GM12878 (cell line): ENCODE measurements at regions not wholly inside any gene's neighbourhood (a gene's known extent, or its start where the extent isn't known, plus 50 kb on each side); places are given as distances from the start of the nearest gene placed in this dataset.

ENCODE experiments used
- ATAC-seq: fragments of 200-7000 bp; cut with Tn5 transposase; 3 replicates; pipeline ENCODE4 v1.9.1; 2020; ENCODE audit warnings: mild to moderate bottlenecking, moderate library complexity
- BruUV-seq: library from RNA; stranded (reverse); fragments of 400-500 nt; replicated peaks from 2 replicates; lab custom pipeline; 2021; lab: Mats Ljungman, UMichigan
- CTCF ChIA-PET: fragments of 300-600 bp; sonication (Branson Sonifier 250); formaldehyde crosslinking; extraction: SDS; loops from one replicate; lab custom pipeline; 2021; ENCODE audit warnings: inconsistent platforms; lab: Yijun Ruan, JAX
- POLR2A ChIA-PET: fragments of 350-600 bp; formaldehyde crosslinking; extraction: SDS; loops from one replicate; lab custom pipeline; 2021; ENCODE audit warnings: inconsistent platforms; lab: Charles Lee
- RAD21 ChIA-PET: fragments of 300-600 bp; sonication (Branson Sonifier 250); formaldehyde crosslinking; loops from one replicate; lab custom pipeline; 2023; ENCODE audit warnings: antibody characterized with exemption; ENCODE audit not compliant: unreplicated experiment; lab: Charles Lee
- SMC1A ChIA-PET: fragments of 300-600 bp; sonication (Branson Sonifier 250); formaldehyde crosslinking; loops from one replicate; lab custom pipeline; 2023; ENCODE audit not compliant: unreplicated experiment, uncharacterized antibody; lab: Charles Lee
- DNase-seq: peaks from one replicate; pipeline ENCODE4 v3.0.0-alpha.2; 2011; ENCODE audit warnings: low read depth, low spot score
- FAIRE-seq: peaks from 3 replicates; lab custom pipeline; 2011; peaks lifted over from hg19 to GRCh38; lab: Jason Lieb, UNC
- H2AFZ ChIP-seq: 2 replicates; pipeline ENCODE4 v1.6.0; 2011; ENCODE audit warnings: low read depth, low read length, control low read depth; ENCODE audit not compliant: control insufficient read depth
- H3K27ac ChIP-seq: 2 replicates; pipeline ENCODE4 v1.5.1; 2011; ENCODE audit warnings: control low read depth; ENCODE audit not compliant: control insufficient read depth, insufficient read depth
- H3K27me3 ChIP-seq, 2 experiments: replicated peaks in 1 of 2; 2 replicates each; pipeline versions ENCODE4 v1.6.0 to v1.6.1; 2011; ENCODE audit warnings: low read length in 1 of 2; ENCODE audit not compliant: control insufficient read depth in 2 of 2, insufficient read depth in 2 of 2
- H3K36me3 ChIP-seq, 2 experiments: 2 replicates each; pipeline ENCODE4 v1.5.1; 2011; ENCODE audit warnings: low read length in 1 of 2; ENCODE audit not compliant: control insufficient read depth in 2 of 2, insufficient read depth in 2 of 2
- H3K4me1 ChIP-seq: 2 replicates; pipeline ENCODE4 v1.6.1; 2011; ENCODE audit warnings: mild to moderate bottlenecking, low read length, moderate library complexity, mixed read lengths; ENCODE audit not compliant: control insufficient read depth, insufficient read depth
- H3K4me2 ChIP-seq: 2 replicates; pipeline ENCODE4 v1.6.0; 2011; ENCODE audit warnings: control low read depth; ENCODE audit not compliant: control insufficient read depth, insufficient read depth
- H3K4me3 ChIP-seq: fragments of 200-600 bp; sonication (generic); 2 replicates; pipeline ENCODE4 v1.5.1; 2016
- H3K79me2 ChIP-seq: 2 replicates; pipeline ENCODE4 v1.6.0; 2011; ENCODE audit warnings: low read length; ENCODE audit not compliant: control insufficient read depth, insufficient read depth
- H3K9ac ChIP-seq: 2 replicates; pipeline ENCODE4 v1.8.0; 2011; ENCODE audit warnings: low read length, control low read depth, mixed read lengths; ENCODE audit not compliant: control insufficient read depth, insufficient read depth
- H3K9me3 ChIP-seq: replicated peaks from 3 replicates; pipeline ENCODE4 v1.5.1; 2011; ENCODE audit warnings: mild to moderate bottlenecking, low read length; ENCODE audit not compliant: control insufficient read depth, insufficient read depth
- H4K20me1 ChIP-seq: 2 replicates; pipeline ENCODE4 v1.6.0; 2011; ENCODE audit not compliant: control insufficient read depth, insufficient read depth
- ATF2 ChIP-seq: IDR thresholded peaks from 2 replicates; pipeline ENCODE4 v1.6.1; 2012; ENCODE audit warnings: low read length, inconsistent platforms
- CBX3 ChIP-seq: fragments of 200-600 bp; sonication (generic); IDR thresholded peaks from 2 replicates; pipeline ENCODE4 v1.6.1; 2016; ENCODE audit warnings: low read depth, borderline replicate concordance
- EZH2 ChIP-seq: IDR thresholded peaks from 2 replicates; pipeline ENCODE4 v1.6.1; 2012; ENCODE audit warnings: low read depth, mild to moderate bottlenecking, control low read depth, inconsistent platforms, low read length, borderline replicate concordance; ENCODE audit not compliant: control insufficient read depth
- FOS ChIP-seq: IDR thresholded peaks from 3 replicates; pipeline ENCODE4 v1.6.1; 2011; ENCODE audit warnings: borderline replicate concordance; ENCODE audit not compliant: insufficient read length; ENCODE audit errors: extremely low read depth
- MTA2 ChIP-seq: fragments of 450-650 bp; IDR thresholded peaks from 2 replicates; pipeline ENCODE4 v1.6.1; 2016; ENCODE audit warnings: low read depth, mild to moderate bottlenecking, moderate library complexity
- REST ChIP-seq: IDR thresholded peaks from 2 replicates; pipeline ENCODE4 v1.6.1; 2012; ENCODE audit warnings: mild to moderate bottlenecking, low read depth, low read length
- WGBS: methylation state at CpG from one replicate; pipeline ENCODE4 v1.1.6; 2016; ENCODE audit warnings: low lambda C conversion rate; ENCODE audit not compliant: insufficient replicate concordance, insufficient coverage; ENCODE audit errors: missing lambda C conversion rate; 5-methylcytosine and 5-hydroxymethylcytosine counted together
- in situ Hi-C: fragments of 300-500 bp; cut with MboI; formaldehyde crosslinking; loops from 9 replicates; pipeline ENCODE4 v1.14.3; 2018; ENCODE audit warnings: mixed read lengths
- intact Hi-C: fragments of 100-400 bp; cut with micrococcal nuclease; formaldehyde crosslinking; loops from one replicate; pipeline ENCODE4 v1.14.2; 2022; ENCODE audit not compliant: unreplicated experiment
- TF ChIP-seq, protein P1 (sequence below): IDR thresholded peaks from 2 replicates; pipeline ENCODE4 v1.6.1; 2011; ENCODE audit warnings: low read depth, low read length, improper control_type of control experiment, borderline replicate concordance
- TF ChIP-seq, protein P2 (sequence below): fragments of 450-650 bp; IDR thresholded peaks from 2 replicates; pipeline ENCODE4 v1.6.1; 2016; ENCODE audit warnings: mild to moderate bottlenecking

DNA sequence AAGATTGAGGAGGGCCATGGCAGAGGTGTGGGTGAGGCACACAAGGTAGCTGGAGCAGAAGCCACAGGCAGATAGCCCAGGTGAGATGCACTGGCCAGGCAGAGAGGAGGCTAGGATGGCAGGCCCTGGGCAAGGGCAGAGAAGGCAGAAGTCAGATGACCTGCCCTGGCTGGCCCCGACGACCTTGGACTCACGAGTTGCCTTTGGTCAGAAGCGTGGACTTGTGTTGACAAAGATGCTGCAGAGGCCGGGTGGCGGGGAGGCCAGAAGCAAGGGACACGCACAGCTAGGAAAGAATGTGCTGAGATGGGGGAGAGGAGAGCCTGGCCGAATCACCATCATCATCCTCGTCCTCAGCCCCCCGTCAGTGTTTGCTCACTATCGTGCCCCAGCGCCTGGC lies 123.7 kb downstream of the RBFOX3 start:
- ChIA-PET RAD21 (interaction anchor here (0.6 kb wide), 1 partner anchor 40 kb away, joined by 3 read pairs; no protein-coding TSS in a partner anchor), SMC1A (no interaction called here), POLR2A (no interaction called here), CTCF (no interaction called here)
- H3K79me2 ChIP-seq: no peaks in the 10 kb centered on the region
- no TSS peak for BruUV-seq
- WGBS: 14% methylated on average over 11 of the region's 12 CpGs
- H3K27ac ChIP-seq: no peak overlapping the region
- H3K4me3 ChIP-seq: no peak overlapping the region
- no peaks in the 10 kb centered on the region; a peak in 1 of 4 replicates for H3K27me3 ChIP-seq
- no peaks in the 10 kb centered on the region for H3K4me1 ChIP-seq
- no peak for DNase-seq
- no peak for ATAC-seq
- H3K36me3 ChIP-seq: no peaks in the 10 kb centered on the region
- in situ Hi-C loops: no loop called here
- H3K4me2 ChIP-seq: no peak overlapping the region
- intact Hi-C loops: no loop called here
- H4K20me1 ChIP-seq: no peaks in the 10 kb centered on the region
- no peaks in the 10 kb centered on the region for H3K9me3 ChIP-seq
- no peak for TF ChIP-seq EZH2
- H2AFZ ChIP-seq: no peak overlapping the region
- FAIRE-seq: no peak
- no peak overlapping the region for H3K9ac ChIP-seq

DNA sequence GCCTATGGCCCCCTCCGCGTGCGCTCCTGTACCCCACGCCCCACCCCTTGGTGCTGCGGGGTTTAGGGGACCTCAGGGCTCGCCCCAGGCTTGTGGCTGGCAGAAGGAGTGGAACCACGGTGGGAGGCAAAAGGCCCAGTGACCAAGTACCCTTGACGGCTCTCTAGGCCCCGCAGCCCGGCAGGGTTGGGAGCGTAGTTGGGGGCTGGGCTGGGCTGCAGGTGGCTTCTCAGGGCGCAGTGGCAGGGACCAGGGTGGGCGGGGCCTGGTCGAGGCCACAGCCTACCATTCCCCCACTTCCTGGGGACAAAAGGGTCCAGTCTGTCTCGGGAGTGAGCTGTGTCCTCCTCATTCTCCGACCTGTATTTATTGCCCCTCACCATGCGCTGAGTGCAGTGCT lies 124.9 kb downstream of the RBFOX3 start:
- no peak overlapping the region for H3K27ac ChIP-seq
- H3K9ac ChIP-seq: no peak overlapping the region
- H3K4me3 ChIP-seq: no peak overlapping the region
- DNase-seq (no peak), ATAC-seq (no peak)
- no peak overlapping the region for H3K4me2 ChIP-seq
- CTCF ChIA-PET: no interaction called here
- in situ Hi-C loops (no loop called here), intact Hi-C loops (no loop called here)
- H3K36me3 ChIP-seq: no peaks in the 10 kb centered on the region
- H3K27me3 ChIP-seq: no peaks in the 10 kb centered on the region; a peak in 1 of 4 replicates
- H3K79me2 ChIP-seq: no peaks in the 10 kb centered on the region
- TF ChIP-seq, protein P1, sequence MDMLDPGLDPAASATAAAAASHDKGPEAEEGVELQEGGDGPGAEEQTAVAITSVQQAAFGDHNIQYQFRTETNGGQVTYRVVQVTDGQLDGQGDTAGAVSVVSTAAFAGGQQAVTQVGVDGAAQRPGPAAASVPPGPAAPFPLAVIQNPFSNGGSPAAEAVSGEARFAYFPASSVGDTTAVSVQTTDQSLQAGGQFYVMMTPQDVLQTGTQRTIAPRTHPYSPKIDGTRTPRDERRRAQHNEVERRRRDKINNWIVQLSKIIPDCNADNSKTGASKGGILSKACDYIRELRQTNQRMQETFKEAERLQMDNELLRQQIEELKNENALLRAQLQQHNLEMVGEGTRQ: no peak
- TF ChIP-seq REST (no peak), ATF2 (no peak), FOS (no peak), CBX3 (no peak), MTA2 (no peak)
- TF ChIP-seq, protein P2, sequence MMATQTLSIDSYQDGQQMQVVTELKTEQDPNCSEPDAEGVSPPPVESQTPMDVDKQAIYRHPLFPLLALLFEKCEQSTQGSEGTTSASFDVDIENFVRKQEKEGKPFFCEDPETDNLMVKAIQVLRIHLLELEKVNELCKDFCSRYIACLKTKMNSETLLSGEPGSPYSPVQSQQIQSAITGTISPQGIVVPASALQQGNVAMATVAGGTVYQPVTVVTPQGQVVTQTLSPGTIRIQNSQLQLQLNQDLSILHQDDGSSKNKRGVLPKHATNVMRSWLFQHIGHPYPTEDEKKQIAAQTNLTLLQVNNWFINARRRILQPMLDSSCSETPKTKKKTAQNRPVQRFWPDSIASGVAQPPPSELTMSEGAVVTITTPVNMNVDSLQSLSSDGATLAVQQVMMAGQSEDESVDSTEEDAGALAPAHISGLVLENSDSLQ: no peak
- TF ChIP-seq, all 136 proteins: peak for 0
- POLR2A ChIA-PET: no interaction called here
- Histone ChIP-seq H4K20me1 (no peaks in the 10 kb centered on the region), H2AFZ (no peak overlapping the region), H3K9me3 (no peaks in the 10 kb centered on the region), H3K4me1 (no peaks in the 10 kb centered on the region)
- SMC1A ChIA-PET: no interaction called here
- WGBS: 53% methylated on average over 14 of the region's 17 CpGs
- BruUV-seq: no TSS peak
- RAD21 ChIA-PET: no interaction called here
- no peak for FAIRE-seq
